NB4 (cell line): ENCODE measurements at regions not wholly inside any gene's neighbourhood (a gene's known extent, or its start where the extent isn't known, plus 50 kb on each side); places are given as distances from the start of the nearest gene placed in this dataset.
"Not testable (repeated sequence)": the region's sequence is repeated elsewhere in the genome, so short reads cannot be mapped to it uniquely, and the experiment has no call there.

Source experiments
- DNase-seq: peaks from one replicate; pipeline ENCODE4 v3.0.0; 2010; ENCODE audit warnings: low read depth
- H3K4me3 ChIP-seq: one replicate; pipeline ENCODE4 v1.5.1; 2011; ENCODE audit warnings: mild to moderate bottlenecking, low read depth, low read length, moderate library complexity
- CTCF ChIP-seq: IDR thresholded peaks from one replicate; pipeline ENCODE4 v1.5.1; 2012; ENCODE audit warnings: low read depth, low read length
- MYC ChIP-seq: IDR thresholded peaks from 2 replicates; pipeline ENCODE4 v1.6.1; 2011; ENCODE audit warnings: low read depth, low read length
- POLR2A ChIP-seq: IDR thresholded peaks from 2 replicates; pipeline ENCODE4 v1.6.1; 2011; ENCODE audit warnings: mild to moderate bottlenecking; ENCODE audit not compliant: insufficient read length; ENCODE audit errors: extremely low read depth
- TF ChIP-seq, protein P1 (sequence below): IDR thresholded peaks from 2 replicates; pipeline ENCODE4 v1.6.1; 2011; ENCODE audit warnings: low read depth, low read length

DNA sequence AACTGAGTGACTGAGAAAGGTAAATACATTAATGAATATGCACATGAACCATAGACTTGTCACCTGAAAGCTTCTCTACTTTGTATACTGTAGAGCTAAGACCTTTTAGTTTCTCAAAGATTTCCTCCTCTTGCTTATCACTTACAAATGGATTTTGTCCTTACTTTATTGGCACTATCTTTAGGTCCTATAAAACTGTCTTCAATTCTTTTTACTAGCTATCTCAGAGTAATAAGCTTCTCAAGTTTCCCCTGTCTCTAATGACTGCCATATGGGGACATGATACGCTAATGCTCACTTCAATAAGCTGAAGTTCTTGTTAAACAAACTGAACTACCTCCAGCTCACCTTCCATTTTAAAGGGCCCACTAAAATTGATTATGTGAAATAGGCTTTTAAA lies 468.2 kb upstream of the CCDC196 start:
- DNase-seq = no peak
- TF ChIP-seq, protein P1, sequence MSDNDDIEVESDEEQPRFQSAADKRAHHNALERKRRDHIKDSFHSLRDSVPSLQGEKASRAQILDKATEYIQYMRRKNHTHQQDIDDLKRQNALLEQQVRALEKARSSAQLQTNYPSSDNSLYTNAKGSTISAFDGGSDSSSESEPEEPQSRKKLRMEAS = no peak
- no peak for TF ChIP-seq POLR2A
- no peak overlapping the region for H3K4me3 ChIP-seq

GRCh38 chr14:66022526-66022925 lies 463.6 kb upstream of the CCDC196 start:
- TF ChIP-seq, protein P1 = no peak
- TF ChIP-seq POLR2A = no peak
- no peak for TF ChIP-seq CTCF
- no peak for TF ChIP-seq MYC
- no peak for DNase-seq
- H3K4me3 ChIP-seq = no peak overlapping the region

- TF ChIP-seq, protein P1 = no peak
- TF ChIP-seq MYC (no peak), CTCF (no peak), POLR2A (no peak)
- peak; percentile 2 for DNase-seq
Observed at GRCh38 chr14:66025779-66026178, 460.4 kb upstream of the CCDC196 start.

GRCh38 chr14:66031981-66032380 lies 454.2 kb upstream of the CCDC196 start:
- DNase-seq, H3K4me3 ChIP-seq: not testable (repeated sequence)

More at GRCh38 chr14:66025779-66026178, 460.4 kb upstream of the CCDC196 start:
- H3K4me3 ChIP-seq = no peak overlapping the region

DNA sequence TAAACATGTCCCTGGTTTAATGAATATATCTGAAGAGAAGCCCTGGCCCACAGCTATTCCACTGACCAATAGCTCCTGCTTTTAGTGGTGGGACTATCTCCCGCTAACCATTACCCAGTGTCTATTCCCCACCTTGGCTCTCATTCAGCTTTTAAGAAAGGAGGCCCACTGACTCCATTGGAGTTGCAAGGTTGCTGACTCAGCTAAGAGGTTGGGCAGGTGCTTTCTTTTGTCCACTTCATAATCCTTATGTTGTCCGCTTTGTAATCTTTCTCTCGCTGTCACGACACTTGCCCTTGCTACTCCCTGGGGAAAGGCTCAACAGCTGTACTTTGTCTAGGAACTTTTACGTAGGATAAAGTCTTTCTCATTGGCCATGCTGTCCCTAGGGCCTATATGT lies 453.4 kb upstream of the CCDC196 start:
- TF ChIP-seq CTCF = no peak
- TF ChIP-seq MYC = no peak
- TF ChIP-seq, protein P1 = no peak
- no peak for TF ChIP-seq POLR2A
- no peak for DNase-seq

DNA sequence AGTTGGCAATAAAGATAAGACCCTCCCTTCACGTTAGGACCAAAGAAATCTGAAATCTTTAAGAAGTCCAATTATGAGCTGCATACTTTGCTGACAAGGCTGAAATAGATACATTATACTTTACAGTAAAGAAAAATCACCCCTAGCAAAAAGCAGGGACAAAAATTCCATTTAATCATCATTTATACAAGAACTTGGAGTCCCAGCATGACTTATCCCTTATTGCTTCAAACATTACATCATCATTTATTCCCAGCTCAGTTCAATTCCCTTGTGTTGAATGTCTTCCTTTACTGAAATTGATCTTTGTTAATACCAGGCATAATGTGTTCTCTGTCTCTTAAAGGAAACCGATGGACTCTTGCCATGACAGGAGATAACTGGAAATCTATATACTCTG lies 449.6 kb upstream of the CCDC196 start:
- TF ChIP-seq CTCF (no peak), POLR2A (no peak), MYC (no peak)
- TF ChIP-seq, protein P1 = no peak

More for the DNA sequence above, 453.4 kb upstream of the CCDC196 start:
- H3K4me3 ChIP-seq = no peak overlapping the region

GRCh38 chr14:66037361-66037760 lies 448.8 kb upstream of the CCDC196 start:
- TF ChIP-seq CTCF = no peak
- TF ChIP-seq, protein P1 = no peak
- no peak for TF ChIP-seq MYC
- TF ChIP-seq POLR2A = no peak

More for the DNA sequence above, 449.6 kb upstream of the CCDC196 start:
- H3K4me3 ChIP-seq = no peak overlapping the region
- no peak for DNase-seq

More at GRCh38 chr14:66037361-66037760, 448.8 kb upstream of the CCDC196 start:
- DNase-seq = no peak
- H3K4me3 ChIP-seq = no peak overlapping the region
